Bone marrow (tissue), 2 donors: ENCODE measurements at regions not wholly inside any gene's neighbourhood (a gene's known extent, or its start where the extent isn't known, plus 50 kb on each side); places are given as distances from the start of the nearest gene placed in this dataset.
"Not testable (repeated sequence)": the region's sequence is repeated elsewhere in the genome, so short reads cannot be mapped to it uniquely, and the experiment has no call there.

Experiments used
- DNase-seq, 2 donors: peaks; one replicate each; lab custom pipeline; 2025; lab: John Stamatoyannopoulos, UW

DNA sequence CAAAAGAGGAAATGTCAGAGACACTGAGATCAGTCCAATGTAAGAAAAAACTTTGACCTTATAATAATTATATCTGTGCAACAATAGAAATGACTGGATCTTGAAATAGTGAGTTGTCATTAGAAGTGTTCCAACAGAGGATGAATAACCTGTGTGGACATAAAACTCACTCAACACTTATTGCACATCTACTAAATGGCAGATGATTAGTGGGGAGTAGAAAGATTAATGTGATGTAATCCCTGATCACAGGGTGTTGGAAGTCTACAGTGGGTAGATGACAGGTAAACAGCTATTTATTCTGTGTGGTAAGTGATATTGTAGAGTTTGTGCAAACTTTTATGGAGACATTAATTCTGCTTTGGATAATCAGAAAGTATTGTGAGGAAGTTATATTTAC, 177.3 kb upstream of the HMHB1 start:
- no peak for DNase-seq

DNA sequence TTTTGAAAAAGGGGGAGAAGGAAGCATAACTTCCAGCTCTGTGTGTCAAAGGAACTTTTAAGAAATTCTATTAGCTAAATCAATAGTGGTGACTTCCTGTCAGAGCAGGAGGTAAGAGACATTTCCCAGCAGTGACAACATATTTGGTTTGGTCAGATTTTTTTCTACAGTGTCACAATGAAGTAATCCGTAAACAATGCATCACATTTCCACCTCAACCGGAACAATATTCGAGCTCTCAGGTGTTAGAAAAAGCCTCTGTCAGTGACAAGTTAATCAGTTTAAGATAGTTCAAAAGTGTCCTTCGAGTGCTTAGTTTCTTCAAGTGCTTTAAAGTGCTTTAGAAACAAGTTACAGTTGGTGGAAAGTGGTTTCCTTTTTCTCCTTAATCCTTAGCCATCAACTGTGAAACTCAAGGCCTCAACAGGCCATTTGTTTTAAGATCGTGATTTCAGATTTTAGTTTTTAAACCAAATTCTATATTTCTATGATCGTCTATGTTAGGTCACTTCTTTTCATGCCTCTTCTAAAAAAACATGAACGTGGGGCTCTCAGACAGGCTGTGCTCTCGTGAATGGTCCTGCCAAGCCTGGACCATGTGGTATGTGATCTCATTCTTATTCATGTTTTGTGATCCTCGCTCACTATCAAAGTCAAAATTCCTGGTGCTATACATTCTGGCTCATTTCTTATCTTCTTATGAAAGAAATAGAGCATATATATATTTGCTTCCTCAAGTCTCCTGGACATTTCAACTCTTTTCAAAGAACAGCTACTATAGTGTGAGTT, 181.9 kb upstream of the HMHB1 start:
- no peak for DNase-seq

DNA sequence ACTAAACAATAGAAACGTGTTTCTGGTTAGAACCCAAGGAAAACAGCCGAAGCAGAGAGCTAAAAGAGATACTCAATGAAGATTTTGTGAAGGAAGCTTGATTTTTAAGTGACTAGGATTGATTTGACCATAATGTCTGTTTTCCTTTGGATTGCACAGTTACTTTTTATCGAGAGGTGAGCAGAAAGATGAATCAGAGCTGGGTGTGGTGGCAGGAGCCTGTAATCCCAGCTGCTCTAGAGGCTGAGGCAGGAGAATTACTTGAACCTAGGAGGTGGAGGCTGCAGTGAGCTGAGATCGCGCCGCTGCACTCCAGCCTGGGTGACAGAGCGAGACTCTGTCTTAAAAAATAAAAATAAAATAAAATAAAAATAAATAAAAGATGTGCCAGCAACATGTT, 186.9 kb upstream of the HMHB1 start:
- DNase-seq: not testable (repeated sequence)

DNA sequence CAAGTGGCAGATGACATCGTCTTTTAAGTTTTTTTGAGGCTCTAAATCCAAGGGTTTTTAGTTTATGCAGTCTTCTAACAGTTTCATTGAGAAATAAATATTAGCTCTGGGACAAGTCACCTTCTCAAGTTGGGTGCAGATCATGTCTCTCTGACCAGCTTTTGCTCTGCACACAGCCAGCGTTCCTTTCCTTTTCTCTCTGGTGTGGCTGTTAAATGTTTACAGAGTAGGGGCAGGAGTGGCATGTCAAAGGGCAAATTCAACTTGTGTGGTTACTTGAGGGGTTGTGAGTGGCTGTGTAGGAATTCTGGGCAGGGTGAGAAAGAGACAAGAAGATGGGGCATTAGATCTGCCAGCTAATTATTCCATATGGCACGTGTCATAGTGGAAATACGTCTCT, 187.5 kb upstream of the HMHB1 start:
- DNase-seq: no peak

DNA sequence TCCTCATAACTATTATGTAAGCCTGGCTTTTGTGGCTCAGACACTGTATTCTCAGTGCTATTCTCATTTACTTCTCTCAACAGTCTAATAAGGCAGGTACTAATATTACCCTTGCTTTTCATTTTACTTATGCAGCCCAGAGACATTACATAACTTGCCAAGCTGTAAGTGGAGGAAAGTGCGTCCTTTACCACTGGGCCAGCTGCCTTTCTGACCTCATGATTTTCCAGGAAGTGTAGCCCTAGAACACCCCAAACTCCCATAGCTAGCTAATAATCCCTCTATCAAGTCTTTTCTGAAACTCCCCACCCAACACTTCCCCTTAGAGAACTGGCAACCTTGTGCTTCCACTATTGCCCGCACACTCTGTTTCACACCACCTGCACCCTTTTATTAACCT, 192.9 kb upstream of the HMHB1 start:
- no peak for DNase-seq

DNA sequence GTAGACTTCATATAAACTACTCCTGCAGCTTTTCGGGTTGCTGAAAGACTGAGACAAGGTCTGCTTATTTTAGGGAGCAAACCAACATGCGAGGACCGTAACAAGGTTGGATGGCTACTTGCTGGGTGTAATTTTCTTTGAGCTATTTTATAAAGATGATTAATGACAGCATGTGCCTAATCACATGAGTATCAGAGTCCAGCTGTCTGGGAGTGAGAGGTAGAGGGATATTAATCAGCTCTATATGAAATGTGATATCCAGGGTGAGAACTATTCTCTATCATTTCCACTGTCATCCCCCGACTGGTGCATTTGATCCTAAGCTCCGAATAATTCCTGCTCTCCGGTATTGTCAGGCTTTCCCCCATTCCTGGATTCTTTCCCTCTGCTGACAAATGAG, 193.8 kb upstream of the HMHB1 start:
- DNase-seq: no peak

DNA sequence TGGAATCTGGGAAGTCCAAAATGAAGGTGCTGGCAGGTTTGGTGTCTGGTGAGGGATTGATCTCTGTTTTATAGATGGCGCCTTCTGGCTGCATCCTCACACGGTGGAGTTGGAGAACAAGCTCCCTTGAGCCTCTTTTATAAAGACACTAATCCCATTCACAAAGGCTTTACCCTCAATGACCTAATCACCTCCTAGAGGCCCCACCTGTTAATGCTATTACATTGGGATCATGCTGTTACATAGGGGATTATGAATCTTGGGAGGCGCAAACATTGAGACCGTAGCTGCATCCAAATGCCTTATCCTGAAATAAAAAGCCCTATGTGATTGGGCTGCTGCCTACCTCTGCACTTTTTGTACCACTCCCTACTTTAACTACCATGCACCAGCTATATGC, 197.1 kb upstream of the HMHB1 start:
- DNase-seq: no peak

DNA sequence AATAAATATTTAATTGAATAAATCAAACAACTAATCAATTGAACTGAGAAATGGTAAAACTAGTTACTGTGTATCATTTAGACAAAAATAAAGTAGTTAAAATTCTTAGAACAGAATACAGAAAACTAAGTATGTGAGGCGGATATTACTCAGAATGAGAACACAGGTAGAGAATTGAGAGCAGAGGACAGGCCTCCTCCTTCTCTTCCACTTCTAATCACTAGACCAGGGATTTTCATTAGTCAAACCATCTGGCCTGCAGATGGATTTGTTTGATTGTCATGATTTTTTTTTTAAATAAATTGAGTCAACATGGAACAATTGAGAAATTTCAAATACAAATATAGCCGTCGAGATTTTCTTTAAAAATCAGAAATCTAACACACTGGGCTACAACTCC, 198.6 kb upstream of the HMHB1 start:
- DNase-seq: no peak

DNA sequence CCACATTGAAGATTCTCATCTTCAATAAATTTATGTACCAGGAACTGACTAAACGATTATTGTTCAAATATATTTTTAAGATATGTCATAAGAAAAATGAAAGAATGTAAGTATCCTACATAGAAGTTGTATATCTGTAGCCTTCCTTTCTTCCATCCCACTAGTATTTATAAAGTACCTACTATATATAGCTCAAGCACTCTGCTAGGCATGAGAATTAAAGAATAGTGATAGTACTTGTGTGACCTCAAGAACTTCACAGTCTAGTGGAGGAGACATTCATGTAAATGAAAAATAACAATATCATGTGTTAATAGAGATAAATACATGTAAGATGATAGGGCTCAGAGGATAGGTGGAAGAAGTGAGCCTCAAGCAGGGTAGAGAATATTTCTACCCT, 201.0 kb upstream of the HMHB1 start:
- DNase-seq: no peak

DNA sequence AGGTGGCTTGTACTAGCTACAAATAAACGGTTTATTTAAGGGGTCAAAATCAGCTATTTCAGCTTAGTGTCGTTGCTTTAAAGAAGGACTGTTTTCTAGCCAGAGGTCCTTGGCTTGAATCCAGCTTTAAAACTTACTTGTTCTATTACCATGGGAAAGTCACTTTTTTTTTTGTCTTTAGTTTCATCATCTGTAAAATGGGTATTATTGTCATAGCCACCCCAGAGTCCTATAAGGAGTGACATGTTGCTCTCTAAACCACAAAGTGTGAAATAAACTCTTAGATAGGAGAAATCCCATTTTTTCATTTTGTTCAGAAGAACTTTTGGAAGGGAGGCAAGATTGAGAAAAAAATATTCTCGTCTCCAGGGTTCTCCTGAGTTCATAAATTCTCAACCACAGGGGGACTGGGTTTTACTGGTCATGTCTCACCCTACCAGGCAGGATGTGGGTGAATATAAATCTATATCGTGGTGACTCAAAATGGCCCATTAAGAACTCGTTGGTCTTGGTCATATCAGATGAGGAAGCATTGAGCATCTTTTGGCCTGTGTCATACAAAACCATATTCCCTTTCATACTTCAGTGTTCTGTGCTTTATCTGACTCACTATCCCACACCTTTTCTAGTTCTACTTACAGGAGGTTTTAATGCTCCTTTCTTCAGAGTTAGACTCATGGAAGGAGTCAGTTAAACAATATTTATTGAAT, 202.7 kb upstream of the NR3C1 start:
- DNase-seq: peak in 1 of 2 donors; percentile 33

DNA sequence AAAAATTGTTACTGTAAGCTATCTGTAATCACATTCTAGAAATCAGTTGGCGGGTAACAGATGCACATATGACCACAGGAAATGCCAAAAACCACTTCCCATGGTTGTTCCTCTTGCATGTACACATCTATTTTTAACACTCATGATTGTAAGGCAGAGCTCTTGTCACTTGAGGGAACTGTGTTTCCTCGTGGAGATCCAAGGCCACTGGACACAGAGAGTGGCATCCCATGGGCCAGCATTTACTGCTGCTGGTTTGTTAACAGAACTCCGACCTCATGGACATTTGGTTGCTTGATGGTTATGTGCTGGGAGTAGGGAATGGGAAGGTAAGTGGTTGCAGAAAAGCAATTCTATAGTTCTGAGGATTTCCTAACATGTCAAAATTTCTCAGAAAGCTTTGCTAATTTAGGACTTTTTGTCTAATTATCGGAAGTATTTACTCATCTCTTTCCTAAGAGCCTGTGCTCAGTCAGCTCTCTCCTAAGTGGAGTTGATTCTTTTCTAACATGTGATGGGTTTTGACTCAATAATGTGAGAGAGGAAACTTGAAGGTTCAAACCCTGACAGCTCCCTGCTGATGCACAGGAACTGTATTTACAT, 202.0 kb upstream of the NR3C1 start:
- peak; percentile 64 to 82 for DNase-seq

DNA sequence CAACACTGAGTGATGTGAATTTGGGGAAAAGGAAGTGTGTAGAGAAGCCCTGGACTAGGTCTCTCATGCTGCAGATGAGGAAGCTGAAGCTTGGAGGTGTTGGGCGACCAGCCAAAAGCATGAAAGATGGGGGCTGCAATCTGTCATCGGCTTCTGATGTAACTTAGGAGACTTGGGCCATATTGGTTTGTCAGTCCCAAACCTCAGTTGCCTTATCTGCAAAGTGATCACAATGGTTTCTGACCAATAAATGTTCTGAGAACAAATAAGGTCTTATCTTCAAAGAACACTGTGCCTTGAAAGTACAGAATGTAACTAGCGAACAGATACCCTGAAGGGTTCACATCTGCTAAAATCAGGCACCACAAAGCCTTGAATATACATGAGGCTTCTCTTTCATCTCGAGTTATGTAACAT, 198.4 kb upstream of the NR3C1 start:
- peak in 1 of 2 donors; percentile 16 for DNase-seq

DNA sequence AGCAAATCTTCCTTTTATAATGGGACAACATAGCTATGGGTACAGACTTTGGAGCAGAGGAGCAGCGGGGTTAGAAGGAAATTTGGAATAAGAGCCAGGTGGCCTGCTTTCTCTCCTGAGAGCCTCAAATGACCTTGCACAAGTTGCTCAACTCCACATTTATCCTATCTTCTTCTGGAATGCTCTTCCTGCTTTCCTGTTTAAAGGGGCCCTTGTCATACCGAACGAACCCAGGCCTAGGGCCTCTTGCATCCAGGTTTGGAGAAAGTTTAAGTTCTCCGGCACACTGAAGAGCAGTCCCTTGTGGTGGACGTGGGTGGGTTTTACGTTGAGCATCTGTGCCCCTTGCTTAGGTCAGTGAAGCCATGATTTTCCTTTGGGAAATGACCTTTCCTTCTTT, 197.9 kb upstream of the NR3C1 start:
- no peak for DNase-seq

DNA sequence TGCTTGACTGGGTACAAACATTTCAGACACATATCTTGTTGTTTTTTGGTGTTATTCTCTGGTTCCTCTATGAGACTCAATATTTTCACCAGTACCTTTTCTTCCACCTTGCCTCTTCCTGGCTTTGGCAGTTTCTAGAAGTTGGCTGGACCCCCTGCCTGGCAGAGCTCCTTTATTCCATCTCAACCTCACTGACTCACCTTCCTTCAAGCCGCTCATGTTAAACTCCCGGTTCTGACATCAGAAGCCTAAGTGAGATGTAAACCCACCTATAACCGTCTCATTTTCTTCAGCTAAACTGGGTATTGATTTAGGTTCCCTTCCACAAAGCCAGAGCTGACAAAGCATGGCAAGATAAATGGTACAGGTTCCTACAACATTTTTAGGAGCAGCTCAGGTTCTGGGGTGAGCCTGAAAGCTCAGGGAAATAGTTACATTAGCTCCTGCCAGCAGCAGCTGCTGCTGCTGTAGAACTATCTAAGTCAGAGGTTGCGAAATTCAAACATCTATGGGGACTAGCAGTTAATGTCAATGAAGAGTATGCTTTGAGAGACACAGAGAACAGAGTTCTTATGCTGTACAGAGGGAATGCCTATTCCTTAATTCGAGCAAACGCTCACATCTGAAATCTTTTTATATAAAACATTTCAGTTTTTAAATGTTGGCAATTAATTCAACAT, 197.1 kb upstream of the NR3C1 start:
- DNase-seq: no peak

DNA sequence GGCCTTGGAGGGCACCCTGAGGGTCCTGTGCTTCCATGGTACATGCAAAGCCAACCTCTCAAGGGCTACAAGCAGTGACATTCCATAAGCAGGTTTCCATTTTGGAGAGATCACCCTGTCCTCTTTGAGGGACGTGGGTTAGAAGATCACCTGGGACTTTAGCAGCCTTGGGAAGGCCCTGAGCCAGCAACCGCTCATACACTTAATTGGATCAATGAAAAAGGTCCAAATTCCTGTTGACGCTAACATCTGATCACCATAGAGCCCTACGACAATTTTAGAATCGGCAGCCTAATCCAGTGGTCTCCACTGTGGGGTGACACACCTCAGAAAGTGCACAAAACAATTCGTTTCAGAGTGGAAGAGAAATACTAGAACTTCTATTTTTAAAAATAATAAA, 196.0 kb upstream of the NR3C1 start:
- DNase-seq: no peak

DNA sequence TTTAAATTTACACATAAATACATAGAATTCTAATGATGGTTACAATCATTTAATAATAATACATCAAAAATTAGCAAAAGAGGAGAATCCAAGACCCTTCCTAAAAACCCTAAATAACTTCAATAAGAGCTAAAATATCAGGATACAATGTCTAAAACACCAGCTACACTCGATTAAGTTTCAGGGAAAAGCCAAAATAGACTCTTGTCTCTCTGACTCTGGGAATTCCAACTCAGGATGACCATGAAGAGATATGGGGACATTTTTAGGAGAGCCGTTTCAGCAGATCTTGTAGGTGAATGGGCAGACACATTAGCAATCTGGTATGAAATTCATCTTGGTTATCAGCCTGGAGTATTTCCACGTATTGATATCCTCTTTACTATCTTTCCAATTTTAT, 193.3 kb upstream of the NR3C1 start:
- DNase-seq: no peak

DNA sequence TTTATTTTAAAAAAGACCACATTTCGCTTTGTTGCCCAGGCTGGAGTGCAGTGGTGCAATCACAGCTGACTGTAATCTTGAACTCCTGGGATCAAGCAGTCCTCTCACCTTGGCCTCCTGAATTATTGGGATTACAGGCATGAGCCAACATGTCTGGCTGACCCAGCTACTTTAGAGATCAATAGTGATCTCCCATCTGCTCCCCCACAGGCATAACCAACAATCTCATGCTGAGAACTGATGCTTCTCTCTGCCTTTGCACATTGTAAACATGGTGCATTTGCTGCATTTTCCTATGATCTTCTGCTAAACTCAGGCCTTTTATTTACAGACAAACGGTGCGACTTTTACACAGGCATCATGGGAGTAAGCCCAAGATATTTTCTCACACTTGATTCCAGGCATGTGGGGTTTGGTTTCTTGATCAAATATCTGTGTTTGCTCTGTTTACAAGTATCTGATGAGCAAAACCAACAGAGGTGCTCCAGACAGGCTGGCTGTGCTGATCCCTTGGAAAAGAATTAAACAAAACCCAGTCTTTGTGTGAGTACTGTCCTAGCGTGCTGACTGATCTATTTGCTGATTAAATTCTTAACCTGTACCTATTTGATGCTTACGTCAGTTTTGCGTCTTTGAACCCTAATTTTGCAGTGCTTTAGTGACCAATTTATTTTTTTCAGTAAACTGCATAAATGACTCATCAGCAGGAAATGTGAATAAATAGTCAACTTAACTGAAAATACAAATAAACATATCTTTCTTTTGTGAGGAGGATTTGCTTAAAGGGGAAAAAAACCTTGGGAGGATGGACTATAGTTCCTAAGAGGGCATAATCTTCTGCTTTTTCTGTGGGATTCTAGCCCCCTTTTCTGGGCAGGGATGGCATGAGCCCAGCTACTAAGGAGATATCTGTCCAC, 191.7 kb upstream of the NR3C1 start:
- no peak for DNase-seq

DNA sequence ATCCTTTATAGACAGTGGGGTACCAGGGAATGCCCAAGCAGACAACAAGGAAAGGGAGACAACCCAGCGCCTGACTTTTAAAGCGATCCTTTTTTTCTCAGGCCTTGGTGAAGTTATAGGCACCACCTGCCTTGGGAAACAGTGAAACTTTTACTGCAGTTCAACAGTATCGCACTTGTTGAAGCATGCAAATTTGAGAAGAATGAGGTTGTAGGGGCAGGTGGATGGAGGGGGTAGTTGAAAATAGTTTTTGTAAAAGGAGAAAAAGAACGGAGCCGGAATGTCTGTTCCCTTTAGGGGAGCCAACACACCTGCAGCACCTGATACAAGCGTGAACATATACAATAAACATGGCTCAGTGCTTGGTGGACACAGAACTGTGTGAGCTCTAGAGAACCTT, 190.2 kb upstream of the NR3C1 start:
- DNase-seq: no peak

DNA sequence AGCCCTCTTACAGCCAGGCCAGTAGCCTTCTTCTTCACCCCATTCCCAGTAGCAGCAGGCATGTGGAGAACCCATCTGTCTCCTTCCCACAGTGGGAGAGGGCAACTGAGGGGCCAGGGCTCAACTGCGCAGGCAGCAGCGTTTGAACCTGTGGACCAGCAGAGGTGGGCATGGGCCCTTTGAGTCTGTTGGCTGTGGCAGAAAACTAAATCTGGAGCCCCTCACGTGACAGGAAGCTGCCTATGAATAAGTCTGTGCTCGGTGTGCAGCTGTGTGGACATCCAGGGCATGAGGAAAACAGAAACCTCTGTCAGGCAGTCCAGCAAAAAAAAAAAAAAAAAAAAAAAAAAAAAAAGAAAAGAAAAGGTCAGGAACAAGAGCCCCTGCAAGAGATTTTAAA, 189.2 kb upstream of the NR3C1 start:
- DNase-seq: peak in 1 of 2 donors; percentile 32

DNA sequence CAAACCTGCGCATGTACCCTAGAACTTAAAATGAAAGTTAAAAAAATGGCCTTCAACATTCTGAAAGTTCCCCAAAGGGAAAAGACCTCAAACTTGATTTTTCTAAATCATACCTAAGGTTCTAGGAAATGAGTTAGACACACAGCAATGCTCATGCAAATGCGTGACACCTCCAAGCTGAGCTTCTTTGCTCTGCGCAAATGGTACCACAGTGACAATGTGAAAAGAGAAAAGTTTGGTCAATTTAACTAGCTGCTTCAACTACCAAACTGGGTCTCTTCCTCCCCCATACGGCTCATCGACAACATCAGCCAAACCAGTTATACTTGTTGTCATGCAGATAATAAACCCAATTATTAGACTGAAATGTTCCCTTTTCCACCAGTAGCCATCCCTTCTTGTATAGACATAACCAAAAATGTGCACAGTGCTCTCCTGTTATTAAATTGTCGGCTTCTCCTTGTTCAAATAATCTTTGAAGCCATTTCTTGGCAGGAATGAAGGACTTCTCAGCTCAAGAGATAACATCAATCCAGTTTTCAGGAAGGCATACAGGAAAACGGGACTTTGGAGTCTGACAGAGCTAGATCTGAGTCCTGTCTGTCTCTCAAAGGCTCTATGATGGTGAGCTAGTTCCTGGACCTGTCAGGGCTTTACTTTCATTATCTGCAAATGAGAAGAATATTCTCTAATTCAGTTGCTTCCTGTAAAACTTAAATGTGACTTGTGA, 185.6 kb upstream of the NR3C1 start:
- DNase-seq: no peak

DNA sequence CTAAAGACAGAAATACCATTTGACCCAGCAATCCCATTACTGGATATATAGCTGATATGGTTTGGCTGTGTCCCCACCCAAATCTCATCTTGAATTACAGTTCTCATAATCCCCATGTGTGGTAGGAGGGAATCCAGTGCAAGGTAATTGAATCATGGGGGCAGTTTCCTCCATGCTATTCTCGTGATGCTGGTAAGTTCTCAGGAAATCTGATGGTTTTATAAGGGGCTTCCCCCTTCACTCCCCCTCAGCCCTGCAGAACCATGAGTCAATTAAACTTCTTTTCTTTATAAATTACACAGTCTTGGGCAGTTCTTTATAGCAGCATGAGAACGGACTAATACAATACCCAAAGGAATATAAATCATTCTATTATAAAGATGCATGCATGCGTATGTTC, 184.6 kb upstream of the NR3C1 start:
- not testable (repeated sequence) for DNase-seq
